OCI-LY3 (cell line): ENCODE measurements at regions not wholly inside any gene's neighbourhood (a gene's known extent, or its start where the extent isn't known, plus 50 kb on each side); places are given as distances from the start of the nearest gene placed in this dataset.

ENCODE experiments used
- CTCF ChIP-seq: fragments of 200-600, 300-600 bp; sonication (generic); IDR thresholded peaks from 2 replicates; pipeline ENCODE4 v1.5.1; 2014; ENCODE audit warnings: antibody characterized with exemption, low read length, low read depth
- EZH2phosphoT487 ChIP-seq: fragments of 200-600 bp; shearing (Covaris generic); IDR thresholded peaks from 2 replicates; pipeline ENCODE4 v1.6.1; 2018; ENCODE audit warnings: antibody characterized with exemption, mixed run types, low read depth

- TF ChIP-seq CTCF (no peak), EZH2phosphoT487 (no peak)
Measured at GRCh38 chr19:34084396-34085145, 87.7 kb upstream of the LSM14A start.
